MG63 (cell line): ENCODE measurements at regions not wholly inside any gene's neighbourhood (a gene's known extent, or its start where the extent isn't known, plus 50 kb on each side); places are given as distances from the start of the nearest gene placed in this dataset.
"Not testable (repeated sequence)": the region's sequence is repeated elsewhere in the genome, so short reads cannot be mapped to it uniquely, and the experiment has no call there.

ENCODE experiments used
- DNase-seq: peaks from one replicate; pipeline ENCODE4 v3.0.0-alpha.2; 2020
- H3K27me3 ChIP-seq: fragments of 250-450 bp; sonication (Bioruptor Pico); 2 replicates; pipeline ENCODE4 v1.5.1; 2020; ENCODE audit warnings: mild to moderate bottlenecking, moderate library complexity
- H3K36me3 ChIP-seq: fragments of 250-450 bp; sonication (Bioruptor Pico); 2 replicates; pipeline ENCODE4 v1.5.1; 2020; ENCODE audit warnings: mild to moderate bottlenecking, moderate library complexity
- H3K4me3 ChIP-seq: fragments of 250-450 bp; sonication (Bioruptor Pico); 2 replicates; pipeline ENCODE4 v1.5.1; 2020; ENCODE audit warnings: mild to moderate bottlenecking, moderate library complexity
- H3K9me3 ChIP-seq: fragments of 250-450 bp; sonication (Bioruptor Pico); 2 replicates; pipeline ENCODE4 v1.5.1; 2020; ENCODE audit warnings: mild to moderate bottlenecking, moderate library complexity

GRCh38 chr3:145471976-145472375 is 689.0 kb downstream of the PLOD2 start:
- DNase-seq = no peak

GRCh38 chr3:145482735-145483134 is 678.2 kb downstream of the PLOD2 start:
- H3K27me3 ChIP-seq, DNase-seq, H3K36me3 ChIP-seq, H3K4me3 ChIP-seq, H3K9me3 ChIP-seq: not testable (repeated sequence)

More at GRCh38 chr3:145471976-145472375, 689.0 kb downstream of the PLOD2 start:
- no peaks in the 10 kb centered on the region for H3K9me3 ChIP-seq
- H3K4me3 ChIP-seq = no peak overlapping the region
- H3K27me3 ChIP-seq = 0 out of 2 replicates have a peak, but pooled peaks cover 2% of the 10 kb centered on the region
- no peaks in the 10 kb centered on the region for H3K36me3 ChIP-seq

- Histone ChIP-seq H3K27me3 (no peaks in the 10 kb centered on the region; the same call in 1 of the 2 replicates), H3K4me3 (no peak overlapping the region), H3K9me3 (no peaks in the 10 kb centered on the region), H3K36me3 (no peaks in the 10 kb centered on the region)
- no peak for DNase-seq
These were observed 677.0 kb downstream of the PLOD2 start for GRCh38 chr3:145483992-145484391.

GRCh38 chr3:145489011-145489410 is 672.0 kb downstream of the PLOD2 start:
- Histone ChIP-seq H3K9me3 (no peaks in the 10 kb centered on the region), H3K4me3 (no peak overlapping the region), H3K27me3 (no peaks in the 10 kb centered on the region; the same call in 1 of the 2 replicates), H3K36me3 (no peaks in the 10 kb centered on the region)
- no peak for DNase-seq

- no peak overlapping the region for H3K4me3 ChIP-seq
- no peaks in the 10 kb centered on the region for H3K9me3 ChIP-seq
- DNase-seq = no peak
- H3K36me3 ChIP-seq = no peaks in the 10 kb centered on the region
- H3K27me3 ChIP-seq = no peaks in the 10 kb centered on the region; the same call in 1 of the 2 replicates
These were observed 670.6 kb downstream of the PLOD2 start for GRCh38 chr3:145490088-145491048.

GRCh38 chr3:145492456-145492855 is 668.5 kb downstream of the PLOD2 start:
- Histone ChIP-seq H3K9me3 (no peaks in the 10 kb centered on the region), H3K4me3 (no peak overlapping the region), H3K36me3 (no peaks in the 10 kb centered on the region), H3K27me3 (no peaks in the 10 kb centered on the region; the same call in 1 of the 2 replicates)
- DNase-seq = no peak

- not testable (repeated sequence) for H3K27me3 ChIP-seq, DNase-seq, H3K4me3 ChIP-seq, H3K36me3 ChIP-seq, H3K9me3 ChIP-seq
These were observed 643.6 kb downstream of the PLOD2 start for GRCh38 chr3:145517416-145517815.

GRCh38 chr3:145518639-145519038 is 642.3 kb downstream of the PLOD2 start:
- no peaks in the 10 kb centered on the region for H3K9me3 ChIP-seq
- DNase-seq = no peak
- no peaks in the 10 kb centered on the region for H3K36me3 ChIP-seq
- no peaks in the 10 kb centered on the region for H3K27me3 ChIP-seq
- H3K4me3 ChIP-seq = no peak overlapping the region

GRCh38 chr3:145519398-145520047 is 641.5 kb downstream of the PLOD2 start:
- no peaks in the 10 kb centered on the region for H3K36me3 ChIP-seq
- no peaks in the 10 kb centered on the region for H3K27me3 ChIP-seq
- H3K4me3 ChIP-seq = no peak overlapping the region
- DNase-seq = no peak
- H3K9me3 ChIP-seq = no peaks in the 10 kb centered on the region

- Histone ChIP-seq H3K4me3 (no peak overlapping the region), H3K36me3 (no peaks in the 10 kb centered on the region), H3K27me3 (no peaks in the 10 kb centered on the region), H3K9me3 (no peaks in the 10 kb centered on the region)
- DNase-seq = no peak
These were observed 638.8 kb downstream of the PLOD2 start for GRCh38 chr3:145522179-145522578.

GRCh38 chr3:145522893-145523651 is 637.9 kb downstream of the PLOD2 start:
- H3K27me3 ChIP-seq = no peaks in the 10 kb centered on the region
- H3K9me3 ChIP-seq = no peaks in the 10 kb centered on the region
- no peaks in the 10 kb centered on the region for H3K36me3 ChIP-seq
- no peak overlapping the region for H3K4me3 ChIP-seq
- DNase-seq = no peak

- Histone ChIP-seq H3K36me3 (no peaks in the 10 kb centered on the region), H3K9me3 (no peaks in the 10 kb centered on the region), H3K4me3 (no peak overlapping the region), H3K27me3 (0 out of 2 replicates have a peak, but pooled peaks cover 2% of the 10 kb centered on the region)
- DNase-seq = no peak
These were observed 629.4 kb downstream of the PLOD2 start for GRCh38 chr3:145531548-145531947.

GRCh38 chr3:145533696-145534095 is 627.3 kb downstream of the PLOD2 start:
- no peak overlapping the region for H3K4me3 ChIP-seq
- no peaks in the 10 kb centered on the region for H3K9me3 ChIP-seq
- 0 out of 2 replicates have a peak, but pooled peaks cover 2% of the 10 kb centered on the region for H3K27me3 ChIP-seq
- no peaks in the 10 kb centered on the region for H3K36me3 ChIP-seq
- no peak for DNase-seq

GRCh38 chr3:145536461-145536860 is 624.5 kb downstream of the PLOD2 start:
- Histone ChIP-seq H3K27me3 (0 out of 2 replicates have a peak, but pooled peaks cover 2% of the 10 kb centered on the region), H3K9me3 (no peaks in the 10 kb centered on the region), H3K4me3 (no peak overlapping the region), H3K36me3 (no peaks in the 10 kb centered on the region)
- no peak for DNase-seq

GRCh38 chr3:145550522-145550921 is 610.5 kb downstream of the PLOD2 start:
- no peak for DNase-seq
- H3K27me3 ChIP-seq = no peaks in the 10 kb centered on the region

GRCh38 chr3:145557405-145557804 is 603.6 kb downstream of the PLOD2 start:
- peaks cover 3% of the 10 kb centered on the region; the same call in 1 of the 2 replicates for H3K9me3 ChIP-seq
- H3K4me3 ChIP-seq = no peak overlapping the region
- no peak for DNase-seq
- H3K27me3 ChIP-seq = peaks cover 4% of the 10 kb centered on the region; the same call in 1 of the 2 replicates
- H3K36me3 ChIP-seq = no peaks in the 10 kb centered on the region

More at GRCh38 chr3:145550522-145550921, 610.5 kb downstream of the PLOD2 start:
- Histone ChIP-seq H3K4me3 (no peak overlapping the region), H3K9me3 (no peaks in the 10 kb centered on the region), H3K36me3 (no peaks in the 10 kb centered on the region)

- no peak for DNase-seq
These were observed 582.5 kb downstream of the PLOD2 start for GRCh38 chr3:145578471-145578870.

More at GRCh38 chr3:145578471-145578870, 582.5 kb downstream of the PLOD2 start:
- Histone ChIP-seq H3K9me3 (no peaks in the 10 kb centered on the region), H3K4me3 (no peak overlapping the region), H3K36me3 (no peaks in the 10 kb centered on the region), H3K27me3 (no peaks in the 10 kb centered on the region; the same call in 1 of the 2 replicates)
